NT2/D1 (cell line): ENCODE measurements at regions not wholly inside any gene's neighbourhood (a gene's known extent, or its start where the extent isn't known, plus 50 kb on each side); places are given as distances from the start of the nearest gene placed in this dataset.

Experiments used
- DNase-seq: peaks from one replicate; pipeline ENCODE4 v3.0.0-alpha.2; 2011; ENCODE audit warnings: low read depth, low spot score
- H3K27me3 ChIP-seq: 2 replicates; pipeline ENCODE4 v1.6.0; 2011; ENCODE audit warnings: mild to moderate bottlenecking; ENCODE audit not compliant: insufficient read length, insufficient read depth
- H3K36me3 ChIP-seq: 2 replicates; pipeline ENCODE4 v1.6.1; 2011; ENCODE audit warnings: mild to moderate bottlenecking, low read length, mixed read lengths; ENCODE audit not compliant: insufficient read depth, insufficient read length
- H3K4me1 ChIP-seq: 2 replicates; pipeline ENCODE4 v1.5.1; 2011; ENCODE audit not compliant: insufficient read depth, insufficient read length
- H3K4me3 ChIP-seq: 2 replicates; pipeline ENCODE4 v1.5.1; 2011; ENCODE audit warnings: low read depth; ENCODE audit not compliant: insufficient read length
- H3K9ac ChIP-seq: 2 replicates; pipeline ENCODE4 v1.6.0; 2011; ENCODE audit warnings: low read depth; ENCODE audit not compliant: insufficient read length
- H3K9me3 ChIP-seq: 2 replicates; pipeline ENCODE4 v1.5.1; 2011; ENCODE audit warnings: mild to moderate bottlenecking, low read length; ENCODE audit not compliant: insufficient read depth
- SUZ12 ChIP-seq: IDR thresholded peaks from 2 replicates; pipeline ENCODE4 v1.6.1; 2011; ENCODE audit not compliant: insufficient read length, insufficient read depth; ENCODE audit errors: extremely low read depth
- YY1 ChIP-seq: IDR thresholded peaks from 2 replicates; pipeline ENCODE4 v1.6.1; 2011; ENCODE audit not compliant: insufficient read length, insufficient read depth
- ZNF274 ChIP-seq: IDR thresholded peaks from 2 replicates; pipeline ENCODE4 v1.6.1; 2011; ENCODE audit warnings: mild to moderate bottlenecking, low read depth, low read length

GRCh38 chr18:60060578-60060977 lies 160.8 kb downstream of the PMAIP1 start:
- DNase-seq = no peak
- H3K4me3 ChIP-seq = no peak overlapping the region

DNA sequence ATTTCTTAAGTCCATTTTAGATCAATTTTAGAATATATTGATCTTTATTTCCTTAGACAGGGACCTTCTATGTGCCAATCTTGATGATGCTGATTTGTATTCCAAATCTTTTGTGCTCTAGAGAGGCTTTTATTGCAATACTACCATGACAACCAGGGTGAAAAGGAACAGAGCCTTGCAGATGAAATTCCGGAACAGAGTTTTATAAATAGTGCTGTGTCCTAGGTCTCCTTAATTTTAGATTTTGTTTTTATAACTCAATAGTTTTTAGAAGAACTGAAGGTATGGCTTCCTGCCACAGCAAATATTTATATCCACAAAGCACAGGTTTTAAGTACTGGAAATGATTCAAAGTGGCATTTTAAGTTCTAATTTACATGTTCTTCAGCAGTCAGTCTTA lies 160.2 kb downstream of the PMAIP1 start:
- H3K36me3 ChIP-seq = no peaks in the 10 kb centered on the region
- H3K4me1 ChIP-seq = no peaks in the 10 kb centered on the region
- H3K4me3 ChIP-seq = no peak overlapping the region
- no peak for DNase-seq
- H3K9me3 ChIP-seq = no peaks in the 10 kb centered on the region
- H3K9ac ChIP-seq = no peak overlapping the region
- no peak for TF ChIP-seq SUZ12
- no peak for TF ChIP-seq ZNF274
- TF ChIP-seq YY1 = no peak
- H3K27me3 ChIP-seq = no peaks in the 10 kb centered on the region

More at GRCh38 chr18:60060578-60060977, 160.8 kb downstream of the PMAIP1 start:
- Histone ChIP-seq H3K27me3 (no peaks in the 10 kb centered on the region), H3K9me3 (no peaks in the 10 kb centered on the region), H3K9ac (no peak overlapping the region), H3K36me3 (no peaks in the 10 kb centered on the region), H3K4me1 (no peaks in the 10 kb centered on the region)
- TF ChIP-seq ZNF274 (no peak), SUZ12 (no peak), YY1 (no peak)

DNA sequence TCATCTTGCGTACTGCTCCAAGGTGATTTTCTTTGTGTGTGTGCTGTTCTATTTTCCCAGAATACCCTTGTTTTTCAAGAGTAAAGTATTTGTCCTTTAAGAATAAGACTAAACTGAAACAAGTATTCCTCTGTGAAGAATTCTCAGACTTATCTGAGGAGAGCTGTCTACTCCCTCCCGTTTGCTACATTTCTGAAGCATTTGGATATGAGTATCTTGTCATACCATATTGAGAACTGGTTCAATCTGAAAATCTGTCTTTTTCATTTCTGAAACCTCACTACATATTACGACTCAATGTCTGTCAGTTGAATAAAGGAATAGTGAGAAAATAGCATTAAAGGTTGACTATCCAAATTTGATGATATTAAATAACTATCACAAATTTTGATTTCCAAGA lies 159.4 kb downstream of the PMAIP1 start:
- no peak for DNase-seq
- Histone ChIP-seq H3K4me3 (no peak overlapping the region), H3K36me3 (no peaks in the 10 kb centered on the region), H3K9me3 (no peaks in the 10 kb centered on the region), H3K27me3 (no peaks in the 10 kb centered on the region), H3K9ac (no peak overlapping the region), H3K4me1 (no peaks in the 10 kb centered on the region)
- TF ChIP-seq SUZ12 = no peak
- TF ChIP-seq YY1 = no peak
- TF ChIP-seq ZNF274 = no peak

- no peaks in the 10 kb centered on the region for H3K9me3 ChIP-seq
- H3K36me3 ChIP-seq = no peaks in the 10 kb centered on the region
- H3K4me1 ChIP-seq = no peaks in the 10 kb centered on the region
- H3K9ac ChIP-seq = no peak overlapping the region
- DNase-seq = no peak
- TF ChIP-seq ZNF274 = no peak
- no peaks in the 10 kb centered on the region for H3K27me3 ChIP-seq
- H3K4me3 ChIP-seq = no peak overlapping the region
These were observed 154.0 kb downstream of the PMAIP1 start for GRCh38 chr18:60053747-60054304.

DNA sequence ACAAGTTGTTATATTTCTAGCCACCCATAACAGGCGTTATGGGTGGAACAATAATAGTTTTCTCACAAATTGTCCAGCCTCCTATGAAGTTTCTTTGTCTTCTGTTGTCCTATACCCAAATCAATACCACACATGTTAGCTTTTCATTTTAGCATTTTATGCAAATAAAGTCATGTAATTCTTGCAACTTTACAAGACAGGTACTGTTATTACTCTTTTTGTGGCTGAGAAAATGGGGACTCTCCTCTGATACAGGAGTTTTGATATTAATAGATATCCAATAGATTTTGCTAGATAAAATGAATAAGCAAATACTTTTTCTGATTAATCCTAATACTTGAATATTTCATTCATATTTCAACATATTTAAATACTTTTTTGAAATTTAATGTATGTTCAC lies 151.0 kb downstream of the PMAIP1 start:
- H3K9ac ChIP-seq = no peak overlapping the region
- H3K27me3 ChIP-seq = no peaks in the 10 kb centered on the region
- no peaks in the 10 kb centered on the region for H3K4me1 ChIP-seq
- no peak for DNase-seq
- no peak overlapping the region for H3K4me3 ChIP-seq
- no peaks in the 10 kb centered on the region for H3K9me3 ChIP-seq
- TF ChIP-seq YY1 (no peak), SUZ12 (no peak), ZNF274 (no peak)
- H3K36me3 ChIP-seq = no peaks in the 10 kb centered on the region

DNA sequence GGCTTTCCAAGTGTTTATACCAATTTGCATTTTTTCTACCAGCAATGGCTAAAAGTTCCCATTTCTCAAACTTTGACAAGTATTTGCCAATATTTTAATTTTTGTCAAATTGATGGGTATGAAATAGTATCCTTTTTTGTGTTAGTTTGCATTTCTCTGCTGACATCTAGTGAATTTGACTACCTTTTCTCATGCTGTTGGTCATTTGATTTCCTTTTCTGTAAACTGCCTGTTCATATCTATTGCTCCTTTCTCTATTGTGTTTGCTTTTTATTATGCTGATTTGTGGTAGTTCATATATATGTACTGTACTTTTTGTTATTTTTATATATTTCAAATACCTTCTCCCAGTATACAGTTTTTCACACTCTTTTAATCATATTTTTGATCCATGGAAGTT lies 149.4 kb downstream of the PMAIP1 start:
- H3K4me3 ChIP-seq = no peak overlapping the region
- H3K4me1 ChIP-seq = no peaks in the 10 kb centered on the region
- no peak for DNase-seq
- TF ChIP-seq SUZ12 (no peak), ZNF274 (no peak), YY1 (no peak)
- no peaks in the 10 kb centered on the region for H3K27me3 ChIP-seq
- H3K9me3 ChIP-seq = no peaks in the 10 kb centered on the region
- no peaks in the 10 kb centered on the region for H3K36me3 ChIP-seq
- no peak overlapping the region for H3K9ac ChIP-seq

DNA sequence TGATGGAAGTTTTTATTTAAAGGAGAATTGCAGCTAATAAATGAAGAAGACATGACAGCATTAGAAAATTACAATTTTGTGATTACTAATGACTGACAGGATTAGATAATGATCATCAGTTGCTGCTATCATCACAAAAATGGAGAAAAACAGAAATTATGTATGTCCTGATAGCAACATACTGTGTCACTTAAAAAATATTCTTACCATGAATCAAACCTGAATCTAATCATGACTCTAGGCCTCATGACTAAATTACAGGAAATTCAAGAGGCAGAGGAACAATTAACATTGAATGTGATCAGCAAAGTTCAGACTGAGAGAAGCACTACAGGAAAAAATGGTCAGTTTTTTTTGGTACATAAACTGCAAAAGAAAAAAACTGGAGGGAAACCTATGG lies 147.8 kb downstream of the PMAIP1 start:
- Histone ChIP-seq H3K4me1 (no peaks in the 10 kb centered on the region), H3K9ac (no peak overlapping the region), H3K27me3 (no peaks in the 10 kb centered on the region), H3K4me3 (no peak overlapping the region), H3K36me3 (no peaks in the 10 kb centered on the region), H3K9me3 (no peaks in the 10 kb centered on the region)
- TF ChIP-seq SUZ12 (no peak), ZNF274 (no peak), YY1 (no peak)
- no peak for DNase-seq

GRCh38 chr18:60044290-60045006 lies 144.7 kb downstream of the PMAIP1 start:
- no peaks in the 10 kb centered on the region for H3K27me3 ChIP-seq
- no peak for TF ChIP-seq SUZ12
- TF ChIP-seq YY1 = no peak
- no peak for TF ChIP-seq ZNF274
- no peaks in the 10 kb centered on the region for H3K9me3 ChIP-seq
- H3K4me3 ChIP-seq = no peak overlapping the region
- H3K9ac ChIP-seq = no peak overlapping the region
- no peak for DNase-seq
- no peaks in the 10 kb centered on the region for H3K4me1 ChIP-seq
- no peaks in the 10 kb centered on the region for H3K36me3 ChIP-seq
